ENCODE measurements at regions not wholly inside any gene's neighbourhood (a gene's known extent, or its start where the extent isn't known, plus 50 kb on each side); places are given as distances from the start of the nearest gene placed in this dataset.

GRCh38 chr9:81072758-81073157 lies 616.6 kb downstream of the TLE1 start:
- TF ChIP-seq CTCF (conservative IDR thresholded peaks at IDR 0.05 in 1 of 2, IDR thresholded peaks at IDR 0.05 in 1 of 2; ENCODE audit: extremely low read depth in 1 of 2, insufficient read depth in 1 of 2, low read depth in 1 of 2, low read length in 2 of 2) = no peak
- TF ChIP-seq EZH2 (IDR thresholded peaks at IDR 0.05; ENCODE audit: borderline replicate concordance, low read length) = no peak

Data from mammary epithelial cell (primary cell).